ENCODE measurements at regions not wholly inside any gene's neighbourhood (a gene's known extent, or its start where the extent isn't known, plus 50 kb on each side); places are given as distances from the start of the nearest gene placed in this dataset.

DNA sequence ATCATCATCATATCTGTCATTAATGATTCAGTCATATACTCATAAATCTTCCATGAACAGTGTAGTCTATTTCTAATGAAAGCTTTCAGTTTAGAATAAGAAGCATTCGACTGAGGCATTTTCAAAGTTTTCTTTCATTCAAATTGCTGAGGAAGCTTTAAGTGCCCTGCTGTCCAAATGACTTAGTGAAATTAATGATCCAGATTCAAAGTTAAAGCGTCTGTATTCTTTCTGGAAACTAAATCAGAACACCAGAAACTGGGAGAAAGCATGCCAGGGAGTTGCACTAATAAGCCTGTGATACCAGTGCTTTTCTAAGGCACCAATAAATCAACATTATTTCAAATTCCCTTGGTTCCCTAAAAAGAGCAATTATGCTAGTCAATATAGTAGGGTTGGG, 367.8 kb upstream of the ANO5 start:
- Histone ChIP-seq H3K36me3 (ENCODE audit: control insufficient read depth in 2 of 2, insufficient read depth in 1 of 2, low read length in 2 of 2) (no peaks in the 10 kb centered on the region), H3K4me1 (ENCODE audit: control insufficient read depth, insufficient read depth, low read length) (no peaks in the 10 kb centered on the region), H3K27ac (ENCODE audit: extremely low read depth, low read depth, low read length) (no peak overlapping the region), H3K4me3 (ENCODE audit: low read depth, low read length) (no peak overlapping the region), H3K9me3 (ENCODE audit: control insufficient read depth, insufficient read depth, low read depth, low read length) (no peaks in the 10 kb centered on the region)
- ChIA-PET POLR2A (no interaction called here), CTCF (interaction anchor here (0.5 to 0.6 kb wide), 2 partner anchors 1061 to 1210 kb away, joined by 3 to 4 read pairs; no protein-coding TSS in a partner anchor)
- no peak for TF ChIP-seq YY1 (tag by site-specific recombination; IDR thresholded peaks at IDR 0.05)
- TF ChIP-seq ZNF121 (tag by site-specific recombination; IDR thresholded peaks at IDR 0.05): no peak
- no peak for TF ChIP-seq ZNF692 (tag by site-specific recombination; IDR thresholded peaks at IDR 0.05)
- TF ChIP-seq ZNF639 (tag by site-specific recombination; IDR thresholded peaks at IDR 0.05): no peak
- TF ChIP-seq, protein P1, sequence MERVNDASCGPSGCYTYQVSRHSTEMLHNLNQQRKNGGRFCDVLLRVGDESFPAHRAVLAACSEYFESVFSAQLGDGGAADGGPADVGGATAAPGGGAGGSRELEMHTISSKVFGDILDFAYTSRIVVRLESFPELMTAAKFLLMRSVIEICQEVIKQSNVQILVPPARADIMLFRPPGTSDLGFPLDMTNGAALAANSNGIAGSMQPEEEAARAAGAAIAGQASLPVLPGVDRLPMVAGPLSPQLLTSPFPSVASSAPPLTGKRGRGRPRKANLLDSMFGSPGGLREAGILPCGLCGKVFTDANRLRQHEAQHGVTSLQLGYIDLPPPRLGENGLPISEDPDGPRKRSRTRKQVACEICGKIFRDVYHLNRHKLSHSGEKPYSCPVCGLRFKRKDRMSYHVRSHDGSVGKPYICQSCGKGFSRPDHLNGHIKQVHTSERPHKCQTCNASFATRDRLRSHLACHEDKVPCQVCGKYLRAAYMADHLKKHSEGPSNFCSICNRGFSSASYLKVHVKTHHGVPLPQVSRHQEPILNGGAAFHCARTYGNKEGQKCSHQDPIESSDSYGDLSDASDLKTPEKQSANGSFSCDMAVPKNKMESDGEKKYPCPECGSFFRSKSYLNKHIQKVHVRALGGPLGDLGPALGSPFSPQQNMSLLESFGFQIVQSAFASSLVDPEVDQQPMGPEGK (tag by site-specific recombination; IDR thresholded peaks at IDR 0.05): no peak

DNA sequence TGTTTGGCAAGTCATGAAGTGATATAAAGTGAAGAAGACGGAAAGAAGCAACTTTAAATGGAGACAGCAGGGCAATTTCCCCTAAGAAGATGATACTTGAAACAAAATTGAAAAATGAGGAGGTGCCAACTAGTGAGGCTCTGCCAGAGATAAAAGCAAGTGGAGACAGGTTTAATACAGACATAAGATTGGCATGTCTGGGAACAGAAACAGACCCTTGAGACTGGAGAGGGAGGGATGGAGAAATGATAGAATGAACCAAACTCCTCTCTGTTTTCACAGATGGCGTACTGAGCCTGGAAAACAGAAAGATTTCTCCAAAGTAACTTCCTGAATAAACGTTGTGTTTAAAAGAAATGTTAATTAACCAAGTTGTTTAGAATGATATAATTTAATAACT, 354.5 kb upstream of the ANO5 start:
- TF ChIP-seq ZNF560 (tag by site-specific recombination; IDR thresholded peaks at IDR 0.05; ENCODE audit: borderline replicate concordance) (no peak), PBX3 (CRISPR knock-in tag; IDR thresholded peaks at IDR 0.05) (no peak), ZBTB11 (tag by site-specific recombination; conservative IDR thresholded peaks at IDR 0.05; ENCODE audit: low read depth) (no peak), ZNF354C (tag by site-specific recombination; IDR thresholded peaks at IDR 0.05; ENCODE audit: borderline replicate concordance, low read depth) (no peak), HIC1 (tag by site-specific recombination; IDR thresholded peaks at IDR 0.05) (no peak), ZNF223 (tag by site-specific recombination; IDR thresholded peaks at IDR 0.05) (no peak), ZNF624 (tag by site-specific recombination; IDR thresholded peaks at IDR 0.05) (no peak), ZNF514 (tag by site-specific recombination; IDR thresholded peaks at IDR 0.05) (no peak)
- TF ChIP-seq, protein P1 (tag by site-specific recombination; IDR thresholded peaks at IDR 0.05): no peak
- POLR2A ChIA-PET: no interaction called here
- no peaks in the 10 kb centered on the region for H3K9me3 ChIP-seq (ENCODE audit: control insufficient read depth, insufficient read depth, low read depth, low read length)
- CTCF ChIA-PET: no interaction called here
- no peaks in the 10 kb centered on the region for H3K36me3 ChIP-seq (ENCODE audit: control insufficient read depth in 2 of 2, insufficient read depth in 1 of 2, low read length in 2 of 2)
- no peaks in the 10 kb centered on the region for H3K4me1 ChIP-seq (ENCODE audit: control insufficient read depth, insufficient read depth, low read length)
- H3K4me3 ChIP-seq (ENCODE audit: low read depth, low read length): no peak overlapping the region
- H3K27ac ChIP-seq (ENCODE audit: extremely low read depth, low read depth, low read length): no peak overlapping the region

All from HEK293 (cell line).